NCI-H526 treated with DMSO at 0.1 percent for 48 hours (cell line): ENCODE measurements at regions not wholly inside any gene's neighbourhood (a gene's known extent, or its start where the extent isn't known, plus 50 kb on each side); places are given as distances from the start of the nearest gene placed in this dataset.

ENCODE experiments used
- DNase-seq: peaks from one replicate; lab custom pipeline; 2025; lab: John Stamatoyannopoulos, UW

- DNase-seq = no peak
Observed at GRCh38 chr17:55668312-55668920, 54.2 kb downstream of the TMEM100 start.

GRCh38 chr17:55666806-55667205, 55.9 kb downstream of the TMEM100 start:
- DNase-seq = no peak

GRCh38 chr17:55664287-55664686, 58.4 kb downstream of the TMEM100 start:
- no peak for DNase-seq

GRCh38 chr17:55663400-55663799, 59.3 kb downstream of the TMEM100 start:
- DNase-seq = no peak

- no peak for DNase-seq
Observed at GRCh38 chr17:55661963-55662834, 60.5 kb downstream of the TMEM100 start.

- peak; percentile 63 for DNase-seq
Observed at GRCh38 chr17:55661256-55661758, 61.4 kb downstream of the TMEM100 start.

GRCh38 chr17:55660178-55660886, 62.3 kb downstream of the TMEM100 start:
- no peak for DNase-seq

GRCh38 chr17:55659661-55660060, 63.0 kb downstream of the TMEM100 start:
- DNase-seq = no peak

- no peak for DNase-seq
Observed at GRCh38 chr17:55655777-55656176, 66.9 kb downstream of the TMEM100 start.

- no peak for DNase-seq
Observed at GRCh38 chr17:55654821-55655220, 67.8 kb downstream of the TMEM100 start.

GRCh38 chr17:55654022-55654421, 68.6 kb downstream of the TMEM100 start:
- no peak for DNase-seq

- DNase-seq = no peak
Observed at GRCh38 chr17:55652825-55653224, 69.8 kb downstream of the TMEM100 start.

GRCh38 chr17:55652114-55652823, 70.4 kb downstream of the TMEM100 start:
- DNase-seq = no peak

- no peak for DNase-seq
Observed at GRCh38 chr17:55649957-55650597, 72.6 kb downstream of the TMEM100 start.

- no peak for DNase-seq
Observed at GRCh38 chr17:55648086-55648485, 74.6 kb downstream of the TMEM100 start.

GRCh38 chr17:55645361-55645760, 77.3 kb downstream of the TMEM100 start:
- no peak for DNase-seq

- no peak for DNase-seq
Observed at GRCh38 chr17:55644346-55644745, 78.3 kb downstream of the TMEM100 start.

- DNase-seq = no peak
Observed at GRCh38 chr17:55642741-55643140, 79.9 kb downstream of the TMEM100 start.

- peak; percentile 36 for DNase-seq
Observed at GRCh38 chr17:55641676-55642081, 81.0 kb downstream of the TMEM100 start.

- no peak for DNase-seq
Observed at GRCh38 chr17:55639096-55639495, 83.6 kb downstream of the TMEM100 start.

GRCh38 chr17:55635253-55635914, 87.3 kb downstream of the TMEM100 start:
- DNase-seq = no peak
